SHP77 (cell line): ENCODE measurements at regions not wholly inside any gene's neighbourhood (a gene's known extent, or its start where the extent isn't known, plus 50 kb on each side); places are given as distances from the start of the nearest gene placed in this dataset.

Source experiments
- DNase-seq, 2 experiments: peaks; one replicate each; lab custom pipeline; 2025; lab: John Stamatoyannopoulos, UW

GRCh38 chr17:69900101-69900500, 174.9 kb upstream of the KCNJ16 start:
- DNase-seq = no peak

DNA sequence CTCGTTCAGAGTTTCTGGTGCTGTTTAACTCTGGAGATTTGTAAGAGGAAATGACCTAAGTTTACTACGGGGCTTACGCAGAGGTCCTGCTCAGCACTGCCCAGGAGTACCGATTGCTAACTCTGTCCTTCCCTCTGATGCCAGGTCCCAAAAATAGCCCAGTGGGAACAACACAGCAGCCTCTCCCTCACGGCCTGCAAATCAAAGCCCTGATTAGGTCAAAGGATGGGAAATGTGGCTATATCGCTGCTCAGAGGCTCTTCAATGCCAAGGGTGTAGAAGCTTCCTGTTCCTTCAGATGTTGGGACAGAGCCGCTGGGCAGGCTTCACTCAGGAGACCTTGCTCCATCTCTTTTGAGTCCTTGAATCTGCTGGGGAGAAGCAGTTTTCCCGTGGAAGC, 174.2 kb upstream of the KCNJ16 start:
- no peak for DNase-seq

- DNase-seq = no peak
These were observed 168.7 kb upstream of the KCNJ16 start for GRCh38 chr17:69906306-69906705.

- no peak for DNase-seq
These were observed 167.7 kb upstream of the KCNJ16 start for GRCh38 chr17:69907132-69907847.

- DNase-seq = no peak
These were observed 166.2 kb upstream of the KCNJ16 start for GRCh38 chr17:69908626-69909368.

DNA sequence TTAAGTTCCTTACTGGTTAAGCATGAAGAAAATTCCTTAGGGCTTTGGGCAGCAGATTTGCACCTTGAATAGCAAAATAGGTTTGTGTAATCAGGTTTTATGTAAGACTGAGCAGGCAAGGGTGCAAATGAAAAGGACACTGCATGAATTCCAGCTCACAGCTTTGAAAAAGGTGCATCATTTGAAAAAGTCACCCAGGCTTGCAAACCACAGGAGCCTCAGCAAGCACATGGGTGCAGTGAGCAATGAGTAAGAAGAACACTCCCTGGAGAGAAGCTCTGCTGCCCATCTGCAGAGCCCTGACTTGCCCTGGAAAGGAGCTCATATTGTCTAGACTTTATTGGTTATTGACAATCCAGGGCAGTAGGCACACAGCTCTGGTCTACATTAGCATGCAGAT, 165.6 kb upstream of the KCNJ16 start:
- no peak for DNase-seq

DNA sequence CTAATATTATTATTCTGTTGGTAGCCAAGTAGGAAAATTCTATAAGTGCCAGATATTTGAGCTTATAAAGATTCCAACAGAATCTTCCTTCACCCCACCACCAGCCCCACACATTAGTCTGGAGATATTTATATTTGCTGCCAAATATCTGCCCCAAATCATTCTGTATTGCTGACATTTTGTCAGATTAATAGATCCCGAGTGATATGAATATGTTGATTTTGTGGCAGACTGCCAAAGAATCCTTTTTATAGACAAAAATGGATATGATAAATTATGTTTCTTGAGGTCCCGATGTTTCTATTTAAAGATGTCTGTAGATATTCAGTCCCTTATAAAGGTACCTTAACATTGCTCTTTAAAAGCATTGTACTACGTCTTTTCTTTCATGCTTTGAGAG, 162.2 kb upstream of the KCNJ16 start:
- DNase-seq = no peak

- DNase-seq = no peak
These were observed 161.8 kb upstream of the KCNJ16 start for GRCh38 chr17:69913216-69913615.

- DNase-seq = no peak
These were observed 161.4 kb upstream of the KCNJ16 start for GRCh38 chr17:69913616-69914015.

DNA sequence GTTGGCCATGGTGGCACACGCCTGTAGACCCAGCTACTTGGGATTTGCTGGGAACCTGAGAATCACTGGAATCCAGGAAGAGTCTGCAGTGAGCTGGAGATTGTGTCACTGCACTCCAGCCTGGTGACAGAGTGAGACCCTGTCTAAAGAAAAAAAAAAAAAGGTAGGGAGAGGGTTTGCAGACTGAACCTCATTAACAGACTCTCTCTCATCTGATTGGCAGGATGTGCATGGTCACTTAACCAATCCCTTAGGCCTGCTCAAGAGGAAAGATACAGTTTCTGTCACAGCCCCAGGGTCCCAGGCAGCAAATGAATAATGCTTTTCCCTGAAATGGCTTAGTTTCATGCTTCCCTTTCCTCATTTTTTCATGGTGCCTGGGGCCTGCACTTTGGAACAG, 160.5 kb upstream of the KCNJ16 start:
- DNase-seq = no peak

DNA sequence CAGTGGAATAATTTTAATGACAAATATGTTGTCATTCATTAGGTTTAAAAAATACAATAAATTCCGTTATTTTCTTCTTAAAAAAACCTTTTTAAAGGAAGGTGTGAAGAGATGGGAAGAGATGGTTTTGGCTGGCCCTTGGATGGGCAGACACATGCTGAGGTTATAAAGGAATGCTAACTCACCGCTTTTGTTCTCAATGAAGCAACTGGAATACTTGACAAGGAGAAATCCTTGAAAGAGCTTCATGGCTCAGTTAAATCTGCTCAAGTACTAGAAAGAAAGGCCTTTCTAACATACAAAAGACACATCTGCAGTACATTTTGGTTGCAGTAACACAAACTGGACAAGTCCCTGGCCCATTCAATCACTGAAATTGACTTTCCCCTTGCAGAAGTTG, 158.3 kb upstream of the KCNJ16 start:
- no peak for DNase-seq

DNA sequence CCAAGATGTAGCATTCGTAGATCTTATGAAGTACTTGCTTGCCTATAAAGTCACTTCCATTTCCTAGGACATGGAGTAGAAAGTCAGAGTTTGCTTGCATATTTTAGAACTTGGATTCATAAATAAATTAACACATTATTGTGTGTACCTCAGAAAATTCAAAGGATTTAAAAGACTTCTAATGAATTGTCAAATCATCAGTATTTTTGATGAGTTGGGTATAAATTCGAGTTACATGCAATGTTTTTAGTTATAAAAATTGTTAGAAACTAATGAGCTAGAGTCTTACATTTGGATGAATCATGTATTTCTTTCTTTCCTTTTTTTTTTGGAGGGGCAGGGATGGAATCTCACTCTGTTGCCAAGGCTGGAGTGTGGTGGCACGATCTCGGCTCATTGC, 156.9 kb upstream of the KCNJ16 start:
- no peak for DNase-seq

GRCh38 chr17:69919789-69920188, 155.2 kb upstream of the KCNJ16 start:
- DNase-seq = no peak

GRCh38 chr17:69921046-69921445, 154.0 kb upstream of the KCNJ16 start:
- DNase-seq = no peak

- DNase-seq = peak; percentile 22 to 52
These were observed 146.4 kb upstream of the KCNJ16 start for GRCh38 chr17:69928611-69929010.

DNA sequence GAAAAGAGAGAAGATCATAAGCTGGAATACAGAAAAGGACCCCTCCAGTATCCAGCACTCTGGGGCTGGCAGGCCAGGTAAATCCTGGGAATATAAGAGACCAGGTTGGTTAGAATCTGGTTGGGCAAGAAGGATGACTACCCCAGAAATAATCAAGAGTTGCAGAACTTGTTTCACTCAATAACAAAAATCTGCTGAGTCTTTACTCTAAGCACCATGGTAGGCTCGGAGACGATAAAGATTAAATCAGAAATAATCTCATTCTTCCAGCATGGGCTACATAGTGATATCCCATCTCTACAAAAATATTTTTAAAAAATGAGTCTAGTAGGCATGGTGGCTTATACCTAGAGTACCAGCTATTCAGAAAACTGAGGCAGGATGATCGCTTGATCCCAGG, 138.0 kb upstream of the KCNJ16 start:
- no peak for DNase-seq

- DNase-seq = no peak
These were observed 132.0 kb upstream of the KCNJ16 start for GRCh38 chr17:69943058-69943457.

DNA sequence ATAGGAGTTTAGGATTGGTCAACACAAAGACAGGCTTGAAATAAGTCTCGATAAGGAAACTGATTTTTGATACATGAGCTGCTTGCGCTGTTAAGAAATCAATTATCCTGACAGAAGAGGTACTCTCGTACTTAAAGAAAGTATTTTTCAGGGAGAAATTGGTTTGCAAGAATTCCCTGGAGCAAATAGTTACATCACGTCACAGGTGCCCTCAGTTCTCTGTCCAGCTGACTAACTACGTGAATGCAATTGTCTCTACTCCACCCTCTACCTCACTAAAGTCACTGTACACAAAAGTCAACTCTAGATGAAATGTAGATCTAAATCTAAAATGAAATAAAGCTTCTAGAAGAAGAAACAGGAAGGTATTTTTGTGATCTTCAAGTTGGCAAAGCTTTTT, 130.6 kb upstream of the KCNJ16 start:
- no peak for DNase-seq

DNA sequence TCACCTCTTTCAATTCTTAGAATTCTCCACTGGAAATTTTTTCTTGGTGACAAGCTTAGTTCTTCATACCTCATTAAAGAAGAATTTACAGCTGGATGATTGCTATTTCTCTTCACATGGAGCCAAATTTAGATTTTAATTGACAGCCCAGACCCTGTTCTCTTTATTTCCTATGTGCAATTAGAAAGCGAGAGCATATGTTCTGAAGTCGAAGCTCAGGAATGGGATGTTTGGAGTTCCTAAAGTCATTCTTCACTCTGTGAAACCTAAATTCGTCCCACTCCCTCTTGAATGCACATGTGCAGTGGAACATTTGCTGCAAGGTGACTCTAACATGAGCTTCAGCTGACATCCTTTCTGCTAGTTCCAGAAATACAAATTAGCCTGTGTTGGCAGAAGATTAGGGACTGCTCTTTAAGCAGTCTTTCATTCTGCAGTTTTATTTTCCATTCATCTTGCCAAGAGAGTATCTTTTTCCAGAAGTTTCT, 129.3 kb upstream of the KCNJ16 start:
- no peak for DNase-seq

- no peak for DNase-seq
These were observed 127.8 kb upstream of the KCNJ16 start for GRCh38 chr17:69947027-69947759.

DNA sequence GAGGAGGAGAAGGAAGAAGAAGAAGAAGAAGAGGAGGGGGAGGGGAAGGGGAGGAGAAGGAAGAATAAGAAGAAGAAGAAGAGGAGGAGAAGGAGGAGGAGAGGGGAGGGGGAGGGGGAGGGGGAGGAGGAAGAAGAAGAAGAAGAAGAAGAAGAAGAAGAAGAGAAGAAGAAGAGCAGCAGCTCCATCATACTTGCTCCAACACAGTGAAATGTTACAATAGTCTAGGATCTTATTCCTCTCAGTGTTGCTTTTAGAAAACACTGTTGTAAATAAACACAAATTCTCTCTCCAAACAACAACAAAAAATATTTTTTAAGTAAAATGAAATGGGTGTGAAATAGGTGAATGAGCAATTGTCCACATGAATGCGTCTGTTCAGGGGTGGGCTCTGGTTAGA, 126.6 kb upstream of the KCNJ16 start:
- DNase-seq = no peak

DNA sequence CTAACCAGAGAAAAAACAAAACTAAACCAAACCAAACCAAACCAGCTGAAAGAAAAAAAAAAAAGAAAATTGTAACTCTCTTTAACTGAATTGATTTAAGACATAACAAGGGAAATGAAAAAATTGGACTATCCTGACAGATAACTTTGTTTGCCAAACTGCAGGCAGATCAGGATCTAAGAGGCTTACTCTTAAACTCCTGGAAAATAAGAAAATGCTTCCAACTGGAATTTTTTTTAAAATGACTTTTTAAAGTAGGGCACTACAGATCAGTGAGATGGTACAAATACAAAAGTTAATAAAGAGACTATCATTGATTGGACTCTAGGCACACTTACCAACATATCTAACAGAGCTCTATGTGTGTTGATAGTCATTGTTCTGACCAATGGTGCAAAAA, 125.5 kb upstream of the KCNJ16 start:
- DNase-seq = no peak
